HG03378 (cell line): ENCODE measurements at regions not wholly inside any gene's neighbourhood (a gene's known extent, or its start where the extent isn't known, plus 50 kb on each side); places are given as distances from the start of the nearest gene placed in this dataset.

ENCODE experiments used
- ATAC-seq: cut with Tn5 transposase; IDR thresholded peaks from one replicate; pipeline ENCODE4 v1.9.1; 2021; ENCODE audit warnings: mild to moderate bottlenecking, moderate library complexity; ENCODE audit not compliant: unreplicated experiment

GRCh38 chrX:68897118-68897945, 68.5 kb downstream of the EFNB1 start:
- ATAC-seq, result no peak

GRCh38 chrX:68896581-68896980, 67.8 kb downstream of the EFNB1 start:
- no peak for ATAC-seq

- ATAC-seq, result no peak
Observed at GRCh38 chrX:68895778-68896177, 67.0 kb downstream of the EFNB1 start.

GRCh38 chrX:68895341-68895755, 66.5 kb downstream of the EFNB1 start:
- no peak for ATAC-seq

GRCh38 chrX:68894513-68895340, 65.9 kb downstream of the EFNB1 start:
- no peak for ATAC-seq

GRCh38 chrX:68894142-68894512, 65.3 kb downstream of the EFNB1 start:
- ATAC-seq, result no peak

GRCh38 chrX:68892651-68893050, 63.8 kb downstream of the EFNB1 start:
- ATAC-seq, result no peak

- no peak for ATAC-seq
Observed at GRCh38 chrX:68892134-68892533, 63.3 kb downstream of the EFNB1 start.
